ENCODE measurements at regions not wholly inside any gene's neighbourhood (a gene's known extent, or its start where the extent isn't known, plus 50 kb on each side); places are given as distances from the start of the nearest gene placed in this dataset.
A peak's percentile ranks its signal among the peaks of the same experiment; 100 is the strongest.
"Not testable (repeated sequence)": the region's sequence is repeated elsewhere in the genome, so short reads cannot be mapped to it uniquely, and the experiment has no call there.

DNA sequence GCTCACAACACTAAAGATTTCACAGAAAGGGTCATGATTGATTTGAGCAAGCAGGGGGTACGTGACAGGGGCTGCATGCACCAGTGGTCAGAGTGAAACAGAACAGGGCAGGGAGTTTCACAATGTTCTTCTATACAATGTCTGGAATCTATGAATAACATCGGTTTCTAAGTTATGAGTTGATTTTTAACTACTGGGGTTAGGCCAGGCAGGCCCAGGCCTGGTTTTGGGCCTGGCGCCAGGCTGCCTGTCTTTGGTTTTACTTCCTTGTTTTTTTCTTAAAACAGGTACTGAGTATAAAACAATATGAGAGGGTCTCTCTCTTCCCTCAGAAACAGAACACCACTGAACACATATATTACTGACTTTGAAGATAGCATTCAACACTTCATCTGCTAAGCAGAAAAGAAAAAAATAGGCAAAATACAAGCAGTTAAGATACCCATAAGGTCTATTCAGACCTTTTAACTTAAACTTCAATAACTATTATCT is 355.0 kb upstream of the MAGEB16 start:
- peak overlapping the region; percentile 11 for H2AFZ ChIP-seq (ENCODE audit: low read length)
- not testable (repeated sequence) for H2BK12ac ChIP-seq (ENCODE audit: low read length); H3K4me2 ChIP-seq (ENCODE audit: insufficient read depth, low read length, poor library complexity, severe bottlenecking); H3K14ac ChIP-seq (ENCODE audit: low read length); H3K27ac ChIP-seq (replicated peaks; ENCODE audit: low read length); H3K4me3 ChIP-seq (ENCODE audit: low read length in 2 of 2); H3K18ac ChIP-seq (ENCODE audit: low read length); H3K9ac ChIP-seq (ENCODE audit: low read depth, low read length, poor library complexity); H4K91ac ChIP-seq (ENCODE audit: low read depth, low read length, poor library complexity); H2AK5ac ChIP-seq (ENCODE audit: low read depth, low read length); H3K4ac ChIP-seq (ENCODE audit: low read length); H2BK5ac ChIP-seq (ENCODE audit: low read length); H3K36me3 ChIP-seq (replicated peaks in 1 of 2; ENCODE audit: control insufficient read depth in 2 of 2, insufficient read depth in 2 of 2, low read length in 2 of 2); H2BK120ac ChIP-seq (ENCODE audit: low read depth, low read length); H2BK15ac ChIP-seq (ENCODE audit: low read length); DNase-seq (ENCODE audit: low spot score); H4K8ac ChIP-seq (ENCODE audit: low read depth, low read length); H3K4me1 ChIP-seq (ENCODE audit: control insufficient read depth in 2 of 2, insufficient read depth in 1 of 2, low read depth in 1 of 2, low read length in 2 of 2); H3K79me1 ChIP-seq (ENCODE audit: low read depth, low read length); H3K23ac ChIP-seq (ENCODE audit: low read depth, low read length, poor library complexity); H3K27me3 ChIP-seq (ENCODE audit: control insufficient read depth in 3 of 3, insufficient read depth in 3 of 3, low read depth in 1 of 3, low read length in 3 of 3); H3K9me3 ChIP-seq (replicated peaks in 1 of 2; ENCODE audit: control insufficient read depth in 2 of 2, insufficient read depth in 1 of 2, low read depth in 1 of 2, low read length in 2 of 2)
- no CpG with 5 or more reads among the region's 3 CpGs for WGBS, 2 donors (ENCODE audit: extremely low coverage in 2 of 2, insufficient read length in 2 of 2, insufficient replicate concordance in 1 of 2)

DNA sequence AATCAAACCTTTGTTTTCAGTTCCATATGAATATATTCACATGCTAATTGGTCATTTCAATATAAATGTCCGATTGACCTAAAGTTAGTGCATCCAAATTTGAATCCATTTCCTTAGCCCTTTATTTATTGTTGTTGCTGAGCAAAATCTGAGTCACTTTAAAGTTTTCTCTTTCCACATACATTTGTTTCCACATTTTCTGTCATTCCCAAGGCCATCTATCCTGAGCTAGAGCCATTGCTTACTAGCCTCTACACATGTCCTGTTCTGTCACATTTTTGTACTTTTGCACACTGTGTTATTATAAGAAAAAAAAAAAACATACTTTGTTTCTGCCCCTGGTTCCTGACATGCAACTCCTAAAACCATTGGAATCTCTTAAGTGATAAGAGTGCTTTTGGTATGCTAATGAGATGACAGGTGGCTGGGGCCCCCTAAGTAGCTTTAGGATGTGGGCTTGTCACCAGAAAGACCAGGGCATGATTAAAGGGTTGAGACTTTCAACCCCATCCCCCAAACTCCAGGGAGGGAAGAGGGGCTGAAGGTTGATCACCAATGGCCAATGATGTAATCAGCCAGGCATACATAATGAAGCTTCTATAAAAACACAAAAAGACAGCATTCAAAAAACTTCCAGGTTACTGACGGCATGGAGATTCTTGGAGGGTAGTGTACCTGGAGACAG is 353.3 kb upstream of the MAGEB16 start:
- H2BK5ac ChIP-seq (ENCODE audit: low read length): no peak overlapping the region
- H3K4ac ChIP-seq (ENCODE audit: low read length): no peak overlapping the region
- H3K27ac ChIP-seq (replicated peaks; ENCODE audit: low read length): no peak overlapping the region
- no peak overlapping the region for H2BK12ac ChIP-seq (ENCODE audit: low read length)
- no peaks in the 10 kb centered on the region for H3K4me1 ChIP-seq (ENCODE audit: control insufficient read depth in 2 of 2, insufficient read depth in 1 of 2, low read depth in 1 of 2, low read length in 2 of 2)
- H3K79me1 ChIP-seq (ENCODE audit: low read depth, low read length): no peaks in the 10 kb centered on the region
- H2AFZ ChIP-seq (ENCODE audit: low read length): no peak overlapping the region
- H4K8ac ChIP-seq (ENCODE audit: low read depth, low read length): no peak overlapping the region
- H3K4me3 ChIP-seq (ENCODE audit: low read length in 2 of 2): no peak overlapping the region
- H3K9ac ChIP-seq (ENCODE audit: low read depth, low read length, poor library complexity): no peak overlapping the region
- no peaks in the 10 kb centered on the region for H3K27me3 ChIP-seq (ENCODE audit: control insufficient read depth in 3 of 3, insufficient read depth in 3 of 3, low read depth in 1 of 3, low read length in 3 of 3)
- no peak overlapping the region for H3K23ac ChIP-seq (ENCODE audit: low read depth, low read length, poor library complexity)
- H3K9me3 ChIP-seq (replicated peaks in 1 of 2; ENCODE audit: control insufficient read depth in 2 of 2, insufficient read depth in 1 of 2, low read depth in 1 of 2, low read length in 2 of 2): no peaks in the 10 kb centered on the region
- H3K36me3 ChIP-seq (replicated peaks in 1 of 2; ENCODE audit: control insufficient read depth in 2 of 2, insufficient read depth in 2 of 2, low read length in 2 of 2): no peaks in the 10 kb centered on the region
- no peak overlapping the region for H3K14ac ChIP-seq (ENCODE audit: low read length)
- no peak overlapping the region for H3K18ac ChIP-seq (ENCODE audit: low read length)
- H2AK5ac ChIP-seq (ENCODE audit: low read depth, low read length): no peak overlapping the region
- no peak overlapping the region for H4K91ac ChIP-seq (ENCODE audit: low read depth, low read length, poor library complexity)
- no peak overlapping the region for H3K4me2 ChIP-seq (ENCODE audit: insufficient read depth, low read length, poor library complexity, severe bottlenecking)
- no CpG with 5 or more reads among the region's 2 CpGs for WGBS, 2 donors (ENCODE audit: extremely low coverage in 2 of 2, insufficient read length in 2 of 2, insufficient replicate concordance in 1 of 2)
- no peak overlapping the region for H2BK120ac ChIP-seq (ENCODE audit: low read depth, low read length)
- no peak for DNase-seq (ENCODE audit: low spot score)
- H2BK15ac ChIP-seq (ENCODE audit: low read length): no peak overlapping the region

DNA sequence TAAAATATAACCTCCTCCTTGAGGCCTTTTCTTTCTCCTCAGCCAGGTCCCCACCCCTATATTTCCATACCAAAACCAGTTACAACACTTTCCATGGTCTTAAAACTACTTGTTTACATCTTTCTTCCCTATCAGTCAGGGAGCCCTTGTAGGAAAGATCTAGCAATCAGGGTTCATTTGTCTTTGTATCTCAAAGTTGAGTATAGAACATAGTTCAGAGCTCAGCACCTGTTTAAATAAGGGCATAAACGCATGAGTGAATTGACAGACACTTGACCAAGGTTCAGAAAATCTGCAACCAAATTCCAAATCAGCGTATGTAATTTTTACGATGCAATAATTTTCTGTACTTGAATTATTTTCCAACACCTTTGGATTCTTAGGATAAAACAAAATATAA is 352.2 kb upstream of the MAGEB16 start:
- H4K8ac ChIP-seq (ENCODE audit: low read depth, low read length): no peak overlapping the region
- no peak for DNase-seq (ENCODE audit: low spot score)
- H3K23ac ChIP-seq (ENCODE audit: low read depth, low read length, poor library complexity): no peak overlapping the region
- no peak overlapping the region for H2AK5ac ChIP-seq (ENCODE audit: low read depth, low read length)
- H3K9ac ChIP-seq (ENCODE audit: low read depth, low read length, poor library complexity): no peak overlapping the region
- H2BK15ac ChIP-seq (ENCODE audit: low read length): no peak overlapping the region
- H4K91ac ChIP-seq (ENCODE audit: low read depth, low read length, poor library complexity): no peak overlapping the region
- no peak overlapping the region for H3K27ac ChIP-seq (replicated peaks; ENCODE audit: low read length)
- H3K79me1 ChIP-seq (ENCODE audit: low read depth, low read length): no peaks in the 10 kb centered on the region
- H2BK12ac ChIP-seq (ENCODE audit: low read length): no peak overlapping the region
- no peak overlapping the region for H3K18ac ChIP-seq (ENCODE audit: low read length)
- H3K4me2 ChIP-seq (ENCODE audit: insufficient read depth, low read length, poor library complexity, severe bottlenecking): no peak overlapping the region
- H3K9me3 ChIP-seq (replicated peaks in 1 of 2; ENCODE audit: control insufficient read depth in 2 of 2, insufficient read depth in 1 of 2, low read depth in 1 of 2, low read length in 2 of 2): no peaks in the 10 kb centered on the region
- H3K4ac ChIP-seq (ENCODE audit: low read length): no peak overlapping the region
- no peak overlapping the region for H2AFZ ChIP-seq (ENCODE audit: low read length)
- H2BK120ac ChIP-seq (ENCODE audit: low read depth, low read length): no peak overlapping the region
- no peak overlapping the region for H3K14ac ChIP-seq (ENCODE audit: low read length)
- H3K4me1 ChIP-seq (ENCODE audit: control insufficient read depth in 2 of 2, insufficient read depth in 1 of 2, low read depth in 1 of 2, low read length in 2 of 2): no peaks in the 10 kb centered on the region
- no CpG with 5 or more reads among the region's 3 CpGs for WGBS, 2 donors (ENCODE audit: extremely low coverage in 2 of 2, insufficient read length in 2 of 2, insufficient replicate concordance in 1 of 2)
- H3K4me3 ChIP-seq (ENCODE audit: low read length in 2 of 2): no peak overlapping the region
- no peaks in the 10 kb centered on the region for H3K36me3 ChIP-seq (replicated peaks in 1 of 2; ENCODE audit: control insufficient read depth in 2 of 2, insufficient read depth in 2 of 2, low read length in 2 of 2)
- H3K27me3 ChIP-seq (ENCODE audit: control insufficient read depth in 3 of 3, insufficient read depth in 3 of 3, low read depth in 1 of 3, low read length in 3 of 3): no peaks in the 10 kb centered on the region
- no peak overlapping the region for H2BK5ac ChIP-seq (ENCODE audit: low read length)

DNA sequence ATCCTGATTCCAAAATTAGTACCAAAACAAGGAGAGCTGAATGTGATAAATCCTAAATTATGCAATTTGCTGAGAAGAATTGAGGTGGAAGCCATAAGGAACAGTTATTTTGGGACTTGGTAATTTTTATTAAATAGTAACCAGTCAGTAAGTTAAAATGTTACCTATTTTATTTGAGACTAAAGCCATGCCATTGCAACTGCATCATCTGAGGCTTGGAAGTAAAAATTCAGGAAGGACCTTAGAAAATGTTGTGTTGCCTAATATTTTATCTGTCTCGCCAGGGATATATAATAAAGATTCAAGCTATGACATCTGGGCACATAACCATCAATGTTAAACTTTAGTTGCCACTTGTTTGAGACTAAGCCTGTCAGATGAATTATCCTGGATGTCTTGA is 341.3 kb upstream of the MAGEB16 start:
- no CpG with 5 or more reads among the region's 1 CpG for WGBS, 2 donors (ENCODE audit: extremely low coverage in 2 of 2, insufficient read length in 2 of 2, insufficient replicate concordance in 1 of 2)
- no peak overlapping the region for H3K4ac ChIP-seq (ENCODE audit: low read length)
- H2AFZ ChIP-seq (ENCODE audit: low read length): no peak overlapping the region
- DNase-seq (ENCODE audit: low spot score): no peak
- H3K79me1 ChIP-seq (ENCODE audit: low read depth, low read length): no peaks in the 10 kb centered on the region
- no peak overlapping the region for H3K4me3 ChIP-seq (ENCODE audit: low read length in 2 of 2)
- no peaks in the 10 kb centered on the region for H3K4me1 ChIP-seq (ENCODE audit: control insufficient read depth in 2 of 2, insufficient read depth in 1 of 2, low read depth in 1 of 2, low read length in 2 of 2)
- H2BK15ac ChIP-seq (ENCODE audit: low read length): no peak overlapping the region
- no peak overlapping the region for H2BK120ac ChIP-seq (ENCODE audit: low read depth, low read length)
- no peak overlapping the region for H4K8ac ChIP-seq (ENCODE audit: low read depth, low read length)
- H2AK5ac ChIP-seq (ENCODE audit: low read depth, low read length): no peak overlapping the region
- no peaks in the 10 kb centered on the region for H3K27me3 ChIP-seq (ENCODE audit: control insufficient read depth in 3 of 3, insufficient read depth in 3 of 3, low read depth in 1 of 3, low read length in 3 of 3)
- no peak overlapping the region for H3K9ac ChIP-seq (ENCODE audit: low read depth, low read length, poor library complexity)
- no peak overlapping the region for H4K91ac ChIP-seq (ENCODE audit: low read depth, low read length, poor library complexity)
- H3K23ac ChIP-seq (ENCODE audit: low read depth, low read length, poor library complexity): no peak overlapping the region
- H3K27ac ChIP-seq (replicated peaks; ENCODE audit: low read length): no peak overlapping the region
- no peaks in the 10 kb centered on the region for H3K9me3 ChIP-seq (replicated peaks in 1 of 2; ENCODE audit: control insufficient read depth in 2 of 2, insufficient read depth in 1 of 2, low read depth in 1 of 2, low read length in 2 of 2)
- no peak overlapping the region for H2BK12ac ChIP-seq (ENCODE audit: low read length)
- no peak overlapping the region for H2BK5ac ChIP-seq (ENCODE audit: low read length)
- H3K36me3 ChIP-seq (replicated peaks in 1 of 2; ENCODE audit: control insufficient read depth in 2 of 2, insufficient read depth in 2 of 2, low read length in 2 of 2): no peaks in the 10 kb centered on the region
- no peak overlapping the region for H3K18ac ChIP-seq (ENCODE audit: low read length)
- no peak overlapping the region for H3K14ac ChIP-seq (ENCODE audit: low read length)
- no peak overlapping the region for H3K4me2 ChIP-seq (ENCODE audit: insufficient read depth, low read length, poor library complexity, severe bottlenecking)
